Neural progenitor cell (in vitro differentiated cells): ENCODE measurements at regions not wholly inside any gene's neighbourhood (a gene's known extent, or its start where the extent isn't known, plus 50 kb on each side); places are given as distances from the start of the nearest gene placed in this dataset.

Experiments used
- DNase-seq: peaks from one replicate; pipeline ENCODE4 v3.0.0-alpha.2; 2016; ENCODE audit warnings: low spot score
- H2AFZ ChIP-seq: fragments of 200-600 bp; sonication (generic); replicated peaks from 2 replicates; pipeline ENCODE4 v1.6.1; 2016; ENCODE audit warnings: antibody characterized with exemption
- H3F3A ChIP-seq: fragments of 200-600 bp; sonication (generic); 2 replicates; pipeline ENCODE4 v1.6.1; 2016; ENCODE audit warnings: antibody characterized with exemption, low read depth
- H3K27ac ChIP-seq: fragments of 200-600 bp; sonication (generic); 2 replicates; pipeline ENCODE4 v1.5.1; 2016; ENCODE audit warnings: mild to moderate bottlenecking
- H3K27me3 ChIP-seq: fragments of 200-600 bp; sonication (generic); 2 replicates; pipeline ENCODE4 v1.6.1; 2016; ENCODE audit warnings: mild to moderate bottlenecking, moderate library complexity
- H3K36me3 ChIP-seq: fragments of 200-600 bp; sonication (generic); 2 replicates; pipeline ENCODE4 v1.5.1; 2016
- H3K4me1 ChIP-seq: fragments of 200-600 bp; sonication (generic); 2 replicates; pipeline ENCODE4 v1.6.1; 2016; ENCODE audit warnings: mixed run types
- H3K4me2 ChIP-seq: fragments of 200-600 bp; sonication (generic); 2 replicates; pipeline ENCODE4 v1.6.1; 2016
- H3K4me3 ChIP-seq: fragments of 200-600 bp; sonication (generic); 2 replicates; pipeline ENCODE4 v1.5.1; 2016
- H3K79me2 ChIP-seq: fragments of 200-600 bp; sonication (generic); 2 replicates; pipeline ENCODE4 v1.6.1; 2016; ENCODE audit warnings: low read depth
- H3K9ac ChIP-seq: fragments of 200-600 bp; sonication (generic); 2 replicates; pipeline ENCODE4 v1.6.1; 2016
- H3K9me3 ChIP-seq: fragments of 200-600 bp; sonication (generic); 2 replicates; pipeline ENCODE4 v1.5.1; 2016; ENCODE audit warnings: low read depth
- H4K20me1 ChIP-seq: fragments of 200-600 bp; sonication (generic); 2 replicates; pipeline ENCODE4 v1.6.1; 2016; ENCODE audit warnings: low read depth
- H3K27ac Mint-ChIP-seq: 3 replicates; pipeline ENCODE4 v1.8.0; 2021; ENCODE audit warnings: mixed read lengths
- H3K27me3 Mint-ChIP-seq: 2 replicates; pipeline ENCODE4 v1.8.0; 2022; ENCODE audit warnings: low read depth, mild to moderate bottlenecking, inconsistent platforms, moderate library complexity, mixed read lengths; ENCODE audit not compliant: insufficient read depth
- H3K36me3 Mint-ChIP-seq: 3 replicates; pipeline ENCODE4 v1.8.0; 2021; ENCODE audit warnings: mixed read lengths
- H3K4me1 Mint-ChIP-seq: 3 replicates; pipeline ENCODE4 v1.8.0; 2021; ENCODE audit warnings: mixed read lengths
- H3K4me3 Mint-ChIP-seq: 3 replicates; pipeline ENCODE4 v1.8.0; 2021; ENCODE audit warnings: mild to moderate bottlenecking, moderate library complexity, mixed read lengths
- H3K9me3 Mint-ChIP-seq: 3 replicates; pipeline ENCODE4 v1.8.0; 2020; ENCODE audit warnings: mixed read lengths
- CTCF ChIP-seq: fragments of 200-600 bp; sonication (generic); IDR thresholded peaks from 2 replicates; pipeline ENCODE4 v1.5.1; 2017; ENCODE audit warnings: antibody characterized with exemption, mild to moderate bottlenecking
- EZH2 ChIP-seq: fragments of 200-600 bp; sonication (generic); IDR thresholded peaks from 2 replicates; pipeline ENCODE4 v1.6.1; 2017; ENCODE audit warnings: antibody characterized with exemption, mild to moderate bottlenecking, moderate library complexity
- EZH2phosphoT487 ChIP-seq: fragments of 200-600 bp; sonication (generic); IDR thresholded peaks from 2 replicates; pipeline ENCODE4 v1.6.1; 2017; ENCODE audit warnings: antibody characterized with exemption

- Histone ChIP-seq H3K4me1 (no peaks in the 10 kb centered on the region), H3K9me3 (no peaks in the 10 kb centered on the region), H3K27ac (no peak overlapping the region), H4K20me1 (no peaks in the 10 kb centered on the region), H3K79me2 (no peaks in the 10 kb centered on the region), H3F3A (no peaks in the 10 kb centered on the region), H2AFZ (no peak overlapping the region), H3K9ac (no peak overlapping the region), H3K27me3 (no peaks in the 10 kb centered on the region), H3K36me3 (no peaks in the 10 kb centered on the region), H3K4me2 (no peak overlapping the region), H3K4me3 (no peak overlapping the region)
- no peaks in the 10 kb centered on the region for H3K27me3 Mint-ChIP-seq
- no peak overlapping the region for H3K27ac Mint-ChIP-seq
- H3K36me3 Mint-ChIP-seq = peaks cover 4% of the 10 kb centered on the region
- H3K9me3 Mint-ChIP-seq = peaks cover 6% of the 10 kb centered on the region
- TF ChIP-seq CTCF (no peak), EZH2phosphoT487 (no peak), EZH2 (no peak)
- H3K4me3 Mint-ChIP-seq = no peak overlapping the region
- DNase-seq = no peak
- peaks cover 17% of the 10 kb centered on the region for H3K4me1 Mint-ChIP-seq
Measured at GRCh38 chr21:34279883-34280282, 83.9 kb upstream of the KCNE2 start.

- Histone ChIP-seq H2AFZ (no peak overlapping the region), H3K27me3 (no peaks in the 10 kb centered on the region), H3K79me2 (no peaks in the 10 kb centered on the region), H3K9me3 (no peaks in the 10 kb centered on the region), H3K4me2 (no peak overlapping the region), H3K4me3 (no peak overlapping the region), H3K27ac (no peak overlapping the region), H3F3A (no peaks in the 10 kb centered on the region), H3K4me1 (no peaks in the 10 kb centered on the region), H3K36me3 (no peaks in the 10 kb centered on the region), H4K20me1 (no peaks in the 10 kb centered on the region), H3K9ac (no peak overlapping the region)
- H3K4me1 Mint-ChIP-seq = peaks cover 17% of the 10 kb centered on the region
- H3K27ac Mint-ChIP-seq = no peak overlapping the region
- H3K4me3 Mint-ChIP-seq = no peak overlapping the region
- no peak for DNase-seq
- H3K9me3 Mint-ChIP-seq = peaks cover 6% of the 10 kb centered on the region
- no peak for TF ChIP-seq EZH2
- TF ChIP-seq CTCF = no peak
- TF ChIP-seq EZH2phosphoT487 = no peak
- H3K36me3 Mint-ChIP-seq = peaks cover 4% of the 10 kb centered on the region
- no peaks in the 10 kb centered on the region for H3K27me3 Mint-ChIP-seq
Measured at GRCh38 chr21:34280389-34280795, 83.4 kb upstream of the KCNE2 start.

GRCh38 chr21:34280959-34281358 lies 82.8 kb upstream of the KCNE2 start:
- no peak overlapping the region for H3K27ac ChIP-seq
- H3K36me3 ChIP-seq = no peaks in the 10 kb centered on the region
- TF ChIP-seq EZH2phosphoT487 (no peak), CTCF (no peak), EZH2 (no peak)
- H3K4me3 ChIP-seq = no peak overlapping the region
- H2AFZ ChIP-seq = no peak overlapping the region
- Mint-ChIP-seq H3K27ac (no peak overlapping the region), H3K9me3 (peaks cover 6% of the 10 kb centered on the region), H3K27me3 (no peaks in the 10 kb centered on the region), H3K4me3 (no peak overlapping the region), H3K4me1 (peaks cover 17% of the 10 kb centered on the region), H3K36me3 (peaks cover 4% of the 10 kb centered on the region)
- no peaks in the 10 kb centered on the region for H3K9me3 ChIP-seq
- no peaks in the 10 kb centered on the region for H3K4me1 ChIP-seq
- H3K79me2 ChIP-seq = no peaks in the 10 kb centered on the region
- no peaks in the 10 kb centered on the region for H4K20me1 ChIP-seq
- no peaks in the 10 kb centered on the region for H3K27me3 ChIP-seq
- no peaks in the 10 kb centered on the region for H3F3A ChIP-seq
- H3K9ac ChIP-seq = no peak overlapping the region
- DNase-seq = no peak
- no peak overlapping the region for H3K4me2 ChIP-seq
